ENCODE measurements at regions not wholly inside any gene's neighbourhood (a gene's known extent, or its start where the extent isn't known, plus 50 kb on each side); places are given as distances from the start of the nearest gene placed in this dataset.

GRCh38 chr17:79156463-79157095 is 82.0 kb downstream of the ENGASE start:
- TF ChIP-seq, protein P1, sequence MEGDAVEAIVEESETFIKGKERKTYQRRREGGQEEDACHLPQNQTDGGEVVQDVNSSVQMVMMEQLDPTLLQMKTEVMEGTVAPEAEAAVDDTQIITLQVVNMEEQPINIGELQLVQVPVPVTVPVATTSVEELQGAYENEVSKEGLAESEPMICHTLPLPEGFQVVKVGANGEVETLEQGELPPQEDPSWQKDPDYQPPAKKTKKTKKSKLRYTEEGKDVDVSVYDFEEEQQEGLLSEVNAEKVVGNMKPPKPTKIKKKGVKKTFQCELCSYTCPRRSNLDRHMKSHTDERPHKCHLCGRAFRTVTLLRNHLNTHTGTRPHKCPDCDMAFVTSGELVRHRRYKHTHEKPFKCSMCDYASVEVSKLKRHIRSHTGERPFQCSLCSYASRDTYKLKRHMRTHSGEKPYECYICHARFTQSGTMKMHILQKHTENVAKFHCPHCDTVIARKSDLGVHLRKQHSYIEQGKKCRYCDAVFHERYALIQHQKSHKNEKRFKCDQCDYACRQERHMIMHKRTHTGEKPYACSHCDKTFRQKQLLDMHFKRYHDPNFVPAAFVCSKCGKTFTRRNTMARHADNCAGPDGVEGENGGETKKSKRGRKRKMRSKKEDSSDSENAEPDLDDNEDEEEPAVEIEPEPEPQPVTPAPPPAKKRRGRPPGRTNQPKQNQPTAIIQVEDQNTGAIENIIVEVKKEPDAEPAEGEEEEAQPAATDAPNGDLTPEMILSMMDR (conservative IDR thresholded peaks at IDR 0.05; ENCODE audit: low read length) = no peak
- no peak for TF ChIP-seq EZH2phosphoT487 (IDR thresholded peaks at IDR 0.05; ENCODE audit: borderline replicate concordance)
